ENCODE measurements at regions not wholly inside any gene's neighbourhood (a gene's known extent, or its start where the extent isn't known, plus 50 kb on each side); places are given as distances from the start of the nearest gene placed in this dataset.
"Not testable (repeated sequence)": the region's sequence is repeated elsewhere in the genome, so short reads cannot be mapped to it uniquely, and the experiment has no call there.

- TF ChIP-seq EZH2 (IDR thresholded peaks at IDR 0.05); POLR2AphosphoS5 (IDR thresholded peaks at IDR 0.05; ENCODE audit: borderline replicate concordance, low read depth, low read length); FOXP2 (optimal IDR thresholded peaks at IDR 0.05; ENCODE audit: control extremely low read depth, extremely low read length, insufficient read depth): not testable (repeated sequence)
Observed at GRCh38 chr20:26025792-26026191, 329.1 kb upstream of the ZNF337 start.
